ENCODE measurements at regions not wholly inside any gene's neighbourhood (a gene's known extent, or its start where the extent isn't known, plus 50 kb on each side); places are given as distances from the start of the nearest gene placed in this dataset.
"Not testable (repeated sequence)": the region's sequence is repeated elsewhere in the genome, so short reads cannot be mapped to it uniquely, and the experiment has no call there.

- no peaks in the 10 kb centered on the region for H3K9me3 ChIP-seq (ENCODE audit: control insufficient read depth, low read length, poor library complexity, severe bottlenecking)
- Mint-ChIP-seq H3K4me1 (peaks cover 11% of the 10 kb centered on the region), H3K36me3 (ENCODE audit: low read depth) (no peaks in the 10 kb centered on the region), H3K27me3 (no peaks in the 10 kb centered on the region), H3K4me3 (no peak overlapping the region), H3K27ac (no peak overlapping the region)
- ATAC-seq: no peak
- DNase-seq: no peak
These were observed 83.9 kb upstream of the YWHAQ start for GRCh38 chr2:9714630-9715214.

GRCh38 chr2:9715238-9715637 is 84.4 kb upstream of the YWHAQ start:
- no peaks in the 10 kb centered on the region for H3K9me3 ChIP-seq (ENCODE audit: control insufficient read depth, low read length, poor library complexity, severe bottlenecking)
- Mint-ChIP-seq H3K36me3 (ENCODE audit: low read depth) (no peaks in the 10 kb centered on the region), H3K4me3 (no peak overlapping the region), H3K27me3 (no peaks in the 10 kb centered on the region), H3K27ac (no peak overlapping the region), H3K4me1 (peaks cover 11% of the 10 kb centered on the region)
- DNase-seq (no peak), ATAC-seq (no peak)

GRCh38 chr2:9717886-9718451 is 87.2 kb upstream of the YWHAQ start:
- Mint-ChIP-seq H3K36me3 (ENCODE audit: low read depth) (no peaks in the 10 kb centered on the region), H3K4me3 (no peak overlapping the region), H3K27me3 (no peaks in the 10 kb centered on the region), H3K27ac (no peak overlapping the region), H3K4me1 (peaks cover 5% of the 10 kb centered on the region)
- H3K9me3 ChIP-seq (ENCODE audit: control insufficient read depth, low read length, poor library complexity, severe bottlenecking): no peaks in the 10 kb centered on the region
- DNase-seq (no peak), ATAC-seq (no peak)

- Mint-ChIP-seq H3K36me3 (ENCODE audit: low read depth) (no peaks in the 10 kb centered on the region), H3K4me1 (peaks cover 12% of the 10 kb centered on the region), H3K4me3 (no peak overlapping the region), H3K27me3 (no peaks in the 10 kb centered on the region), H3K27ac (no peak overlapping the region)
- DNase-seq (no peak), ATAC-seq (no peak)
- no peaks in the 10 kb centered on the region for H3K9me3 ChIP-seq (ENCODE audit: control insufficient read depth, low read length, poor library complexity, severe bottlenecking)
These were observed 89.7 kb upstream of the YWHAQ start for GRCh38 chr2:9720352-9721093.

GRCh38 chr2:9721344-9721743 is 90.5 kb upstream of the YWHAQ start:
- Mint-ChIP-seq H3K4me3 (no peak overlapping the region), H3K27me3 (no peaks in the 10 kb centered on the region), H3K27ac (no peak overlapping the region), H3K4me1 (peaks cover 15% of the 10 kb centered on the region), H3K36me3 (ENCODE audit: low read depth) (no peaks in the 10 kb centered on the region)
- H3K9me3 ChIP-seq (ENCODE audit: control insufficient read depth, low read length, poor library complexity, severe bottlenecking): no peaks in the 10 kb centered on the region
- no peak for ATAC-seq
- DNase-seq: no peak

- no peak for ATAC-seq
- Mint-ChIP-seq H3K4me1 (peaks cover 15% of the 10 kb centered on the region), H3K36me3 (ENCODE audit: low read depth) (no peaks in the 10 kb centered on the region), H3K27ac (peak overlapping the region; percentile 89), H3K27me3 (no peaks in the 10 kb centered on the region), H3K4me3 (no peak overlapping the region)
- H3K9me3 ChIP-seq (ENCODE audit: control insufficient read depth, low read length, poor library complexity, severe bottlenecking): no peaks in the 10 kb centered on the region
- no peak for DNase-seq
These were observed 91.7 kb upstream of the YWHAQ start for GRCh38 chr2:9722451-9722850.

GRCh38 chr2:9724565-9724964 is 93.8 kb upstream of the YWHAQ start:
- ATAC-seq (no peak), DNase-seq (no peak)
- H3K4me3 Mint-ChIP-seq: no peak overlapping the region
- H3K36me3 Mint-ChIP-seq (ENCODE audit: low read depth): no peaks in the 10 kb centered on the region
- H3K9me3 ChIP-seq (ENCODE audit: control insufficient read depth, low read length, poor library complexity, severe bottlenecking): no peaks in the 10 kb centered on the region
- H3K27me3 Mint-ChIP-seq: no peaks in the 10 kb centered on the region
- H3K4me1 Mint-ChIP-seq: peaks cover 21% of the 10 kb centered on the region
- H3K27ac Mint-ChIP-seq: no peak overlapping the region

- H3K36me3 Mint-ChIP-seq (ENCODE audit: low read depth): no peaks in the 10 kb centered on the region
- H3K27ac Mint-ChIP-seq: no peak overlapping the region
- H3K4me1 Mint-ChIP-seq: peaks cover 21% of the 10 kb centered on the region
- no peaks in the 10 kb centered on the region for H3K27me3 Mint-ChIP-seq
- no peak overlapping the region for H3K4me3 Mint-ChIP-seq
- DNase-seq (no peak), ATAC-seq (no peak)
- no peaks in the 10 kb centered on the region for H3K9me3 ChIP-seq (ENCODE audit: control insufficient read depth, low read length, poor library complexity, severe bottlenecking)
These were observed 94.3 kb upstream of the YWHAQ start for GRCh38 chr2:9725106-9725505.

- H3K27me3 Mint-ChIP-seq; H3K9me3 ChIP-seq (ENCODE audit: control insufficient read depth, low read length, poor library complexity, severe bottlenecking); ATAC-seq; H3K4me3 Mint-ChIP-seq; DNase-seq; H3K27ac Mint-ChIP-seq; H3K36me3 Mint-ChIP-seq (ENCODE audit: low read depth): not testable (repeated sequence)
- peaks cover 21% of the 10 kb centered on the region for H3K4me1 Mint-ChIP-seq
These were observed 95.2 kb upstream of the YWHAQ start for GRCh38 chr2:9726016-9726415.

GRCh38 chr2:9730523-9730922 is 99.7 kb upstream of the YWHAQ start:
- DNase-seq; H3K36me3 Mint-ChIP-seq (ENCODE audit: low read depth); H3K9me3 ChIP-seq (ENCODE audit: control insufficient read depth, low read length, poor library complexity, severe bottlenecking); ATAC-seq; H3K4me3 Mint-ChIP-seq; H3K27me3 Mint-ChIP-seq: not testable (repeated sequence)
- H3K27ac Mint-ChIP-seq: peak overlapping the region; percentile 39
- H3K4me1 Mint-ChIP-seq: peaks cover 20% of the 10 kb centered on the region

GRCh38 chr2:9732824-9733223 is 102.0 kb upstream of the YWHAQ start:
- H3K36me3 Mint-ChIP-seq (ENCODE audit: low read depth): no peaks in the 10 kb centered on the region
- peak overlapping the region; percentile 57 for H3K27ac Mint-ChIP-seq
- H3K4me1 Mint-ChIP-seq: peaks cover 35% of the 10 kb centered on the region
- no peak for DNase-seq
- H3K27me3 Mint-ChIP-seq: no peaks in the 10 kb centered on the region
- H3K9me3 ChIP-seq (ENCODE audit: control insufficient read depth, low read length, poor library complexity, severe bottlenecking): no peaks in the 10 kb centered on the region
- H3K4me3 Mint-ChIP-seq: no peak overlapping the region
- ATAC-seq: no peak

GRCh38 chr2:9734308-9734707 is 103.5 kb upstream of the YWHAQ start:
- H3K36me3 Mint-ChIP-seq (ENCODE audit: low read depth): no peaks in the 10 kb centered on the region
- ATAC-seq (no peak), DNase-seq (no peak)
- no peaks in the 10 kb centered on the region for H3K9me3 ChIP-seq (ENCODE audit: control insufficient read depth, low read length, poor library complexity, severe bottlenecking)
- H3K4me3 Mint-ChIP-seq: no peak overlapping the region
- peaks cover 37% of the 10 kb centered on the region for H3K4me1 Mint-ChIP-seq
- no peak overlapping the region for H3K27ac Mint-ChIP-seq
- H3K27me3 Mint-ChIP-seq: no peaks in the 10 kb centered on the region

GRCh38 chr2:9735335-9735734 is 104.5 kb upstream of the YWHAQ start:
- Mint-ChIP-seq H3K36me3 (ENCODE audit: low read depth) (no peaks in the 10 kb centered on the region), H3K4me1 (peaks cover 41% of the 10 kb centered on the region), H3K27ac (peak overlapping the region; percentile 88), H3K27me3 (no peaks in the 10 kb centered on the region), H3K4me3 (peak overlapping the region; percentile 19)
- no peaks in the 10 kb centered on the region for H3K9me3 ChIP-seq (ENCODE audit: control insufficient read depth, low read length, poor library complexity, severe bottlenecking)
- no peak for DNase-seq
- ATAC-seq: peak; percentile 31

GRCh38 chr2:9736021-9736420 is 105.2 kb upstream of the YWHAQ start:
- no peaks in the 10 kb centered on the region for H3K27me3 Mint-ChIP-seq
- peak; percentile 69 for ATAC-seq
- peak overlapping the region; percentile 7 for H3K4me3 Mint-ChIP-seq
- H3K27ac Mint-ChIP-seq: peak overlapping the region; percentile 88
- peaks cover 42% of the 10 kb centered on the region for H3K4me1 Mint-ChIP-seq
- no peaks in the 10 kb centered on the region for H3K9me3 ChIP-seq (ENCODE audit: control insufficient read depth, low read length, poor library complexity, severe bottlenecking)
- no peaks in the 10 kb centered on the region for H3K36me3 Mint-ChIP-seq (ENCODE audit: low read depth)
- DNase-seq: no peak

Measured in T-helper 17 cell (primary cell).